ENCODE measurements at regions not wholly inside any gene's neighbourhood (a gene's known extent, or its start where the extent isn't known, plus 50 kb on each side); places are given as distances from the start of the nearest gene placed in this dataset.

DNA sequence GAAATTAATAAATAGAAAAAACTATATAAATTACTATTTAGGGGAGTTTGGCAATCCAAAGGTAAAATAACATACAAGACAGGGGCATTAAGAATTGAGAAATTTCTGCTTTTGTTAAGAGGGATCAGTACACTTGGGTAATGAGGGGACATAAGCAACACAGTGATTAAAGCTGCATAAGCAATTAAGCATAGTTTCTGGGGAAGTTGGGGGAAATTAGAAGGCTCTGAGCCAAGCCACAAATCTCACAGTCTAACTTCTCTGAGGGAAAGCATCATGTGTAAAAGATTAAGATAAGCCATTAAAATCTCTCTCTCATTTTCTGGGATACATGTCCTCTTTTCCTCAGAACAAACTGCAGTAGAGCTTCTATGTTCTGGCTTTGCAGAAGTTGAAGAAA is 533.9 kb upstream of the LRFN5 start:
- Histone ChIP-seq H3K9me3 (ENCODE audit: control insufficient read depth in 1 of 2, insufficient read depth in 1 of 2, low read depth in 1 of 2, low read length in 2 of 2) (no peaks in the 10 kb centered on the region; a peak in 1 of 4 replicates), H3K4me3 (replicated peaks in 1 of 2; ENCODE audit: low read depth in 1 of 2, low read length in 2 of 2) (no peak overlapping the region), H3K36me3 (ENCODE audit: control insufficient read depth in 1 of 2, insufficient read depth in 2 of 2, low read length in 2 of 2) (no peaks in the 10 kb centered on the region), H3K27ac (ENCODE audit: low read depth, low read length) (no peak overlapping the region), H4K20me1 (ENCODE audit: insufficient read depth) (no peaks in the 10 kb centered on the region), H3K27me3 (ENCODE audit: insufficient read depth, low read length) (no peaks in the 10 kb centered on the region), H3K9ac (ENCODE audit: low read length) (no peak overlapping the region), H3K9me2 (ENCODE audit: insufficient read depth) (no peaks in the 10 kb centered on the region), H3K79me2 (ENCODE audit: insufficient read depth, low read length) (no peaks in the 10 kb centered on the region), H2AFZ (ENCODE audit: low read depth, low read length, poor library complexity, severe bottlenecking) (no peak overlapping the region), H3K4me1 (ENCODE audit: control insufficient read depth in 1 of 2, insufficient read depth in 2 of 2, low read length in 2 of 2) (no peaks in the 10 kb centered on the region), H3K4me2 (ENCODE audit: low read length) (no peak overlapping the region)
- no peak for DNase-seq (ENCODE audit: low read depth, low spot score)
- ATAC-seq, result no peak
- ChIA-PET POLR2A (no interaction called here), RAD21 (ENCODE audit: low non-redundant PET in 1 of 2, low total read pairs in 2 of 2, uncharacterized antibody in 2 of 2, unreplicated experiment in 2 of 2) (no interaction called here), CTCF (no interaction called here)
- no TSS peak for BruUV-seq (replicated peaks)
- intact Hi-C loops (cut with micrococcal nuclease), result no loop called here
- TF ChIP-seq RAD21 (IDR thresholded peaks at IDR 0.05; ENCODE audit: low read depth) (no peak), POLR2A (IDR thresholded peaks at IDR 0.05; ENCODE audit: borderline replicate concordance, extremely low read depth, insufficient read depth, insufficient read length) (no peak), SRF (IDR thresholded peaks at IDR 0.05; ENCODE audit: low read depth) (no peak)
- TF ChIP-seq, protein P1, sequence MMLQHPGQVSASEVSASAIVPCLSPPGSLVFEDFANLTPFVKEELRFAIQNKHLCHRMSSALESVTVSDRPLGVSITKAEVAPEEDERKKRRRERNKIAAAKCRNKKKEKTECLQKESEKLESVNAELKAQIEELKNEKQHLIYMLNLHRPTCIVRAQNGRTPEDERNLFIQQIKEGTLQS (IDR thresholded peaks at IDR 0.05), result no peak
- TF ChIP-seq, protein P2, sequence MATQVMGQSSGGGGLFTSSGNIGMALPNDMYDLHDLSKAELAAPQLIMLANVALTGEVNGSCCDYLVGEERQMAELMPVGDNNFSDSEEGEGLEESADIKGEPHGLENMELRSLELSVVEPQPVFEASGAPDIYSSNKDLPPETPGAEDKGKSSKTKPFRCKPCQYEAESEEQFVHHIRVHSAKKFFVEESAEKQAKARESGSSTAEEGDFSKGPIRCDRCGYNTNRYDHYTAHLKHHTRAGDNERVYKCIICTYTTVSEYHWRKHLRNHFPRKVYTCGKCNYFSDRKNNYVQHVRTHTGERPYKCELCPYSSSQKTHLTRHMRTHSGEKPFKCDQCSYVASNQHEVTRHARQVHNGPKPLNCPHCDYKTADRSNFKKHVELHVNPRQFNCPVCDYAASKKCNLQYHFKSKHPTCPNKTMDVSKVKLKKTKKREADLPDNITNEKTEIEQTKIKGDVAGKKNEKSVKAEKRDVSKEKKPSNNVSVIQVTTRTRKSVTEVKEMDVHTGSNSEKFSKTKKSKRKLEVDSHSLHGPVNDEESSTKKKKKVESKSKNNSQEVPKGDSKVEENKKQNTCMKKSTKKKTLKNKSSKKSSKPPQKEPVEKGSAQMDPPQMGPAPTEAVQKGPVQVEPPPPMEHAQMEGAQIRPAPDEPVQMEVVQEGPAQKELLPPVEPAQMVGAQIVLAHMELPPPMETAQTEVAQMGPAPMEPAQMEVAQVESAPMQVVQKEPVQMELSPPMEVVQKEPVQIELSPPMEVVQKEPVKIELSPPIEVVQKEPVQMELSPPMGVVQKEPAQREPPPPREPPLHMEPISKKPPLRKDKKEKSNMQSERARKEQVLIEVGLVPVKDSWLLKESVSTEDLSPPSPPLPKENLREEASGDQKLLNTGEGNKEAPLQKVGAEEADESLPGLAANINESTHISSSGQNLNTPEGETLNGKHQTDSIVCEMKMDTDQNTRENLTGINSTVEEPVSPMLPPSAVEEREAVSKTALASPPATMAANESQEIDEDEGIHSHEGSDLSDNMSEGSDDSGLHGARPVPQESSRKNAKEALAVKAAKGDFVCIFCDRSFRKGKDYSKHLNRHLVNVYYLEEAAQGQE (IDR thresholded peaks at IDR 0.05; ENCODE audit: low read depth), result no peak

DNA sequence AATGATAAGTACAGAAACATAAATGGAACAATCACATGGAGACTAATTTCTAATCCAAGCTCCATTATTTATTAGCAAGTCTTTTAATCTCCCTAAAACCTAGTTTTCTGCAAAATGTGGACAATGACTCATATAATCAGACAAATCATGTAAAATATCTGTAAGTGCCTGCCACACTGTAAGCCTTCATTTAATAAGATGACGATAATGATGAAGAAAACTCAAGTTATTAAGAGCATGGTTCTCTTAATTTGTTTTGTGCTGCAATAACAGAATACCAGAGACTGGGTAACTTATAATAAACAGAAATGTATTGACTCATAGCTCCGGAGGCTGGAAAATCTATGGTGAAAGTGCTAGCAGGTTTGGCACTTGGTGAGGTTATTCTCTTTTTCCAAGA is 535.3 kb upstream of the LRFN5 start:
- ChIA-PET CTCF (no interaction called here), POLR2A (no interaction called here), RAD21 (ENCODE audit: low non-redundant PET in 1 of 2, low total read pairs in 2 of 2, uncharacterized antibody in 2 of 2, unreplicated experiment in 2 of 2) (no interaction called here)
- BruUV-seq (replicated peaks), result no TSS peak
- no peak overlapping the region for H3K27ac ChIP-seq (ENCODE audit: low read depth, low read length)
- H3K9me3 ChIP-seq (ENCODE audit: control insufficient read depth in 1 of 2, insufficient read depth in 1 of 2, low read depth in 1 of 2, low read length in 2 of 2), result no peaks in the 10 kb centered on the region; a peak in 1 of 4 replicates
- H3K27me3 ChIP-seq (ENCODE audit: insufficient read depth, low read length), result no peaks in the 10 kb centered on the region
- H3K9ac ChIP-seq (ENCODE audit: low read length), result no peak overlapping the region
- H3K4me2 ChIP-seq (ENCODE audit: low read length), result no peak overlapping the region
- H3K4me1 ChIP-seq (ENCODE audit: control insufficient read depth in 1 of 2, insufficient read depth in 2 of 2, low read length in 2 of 2), result no peaks in the 10 kb centered on the region
- no peaks in the 10 kb centered on the region for H3K9me2 ChIP-seq (ENCODE audit: insufficient read depth)
- no peaks in the 10 kb centered on the region for H4K20me1 ChIP-seq (ENCODE audit: insufficient read depth)
- TF ChIP-seq ZNF274 (IDR thresholded peaks at IDR 0.05; ENCODE audit: low read depth, low read length), result no peak
- TF ChIP-seq CEBPB (IDR thresholded peaks at IDR 0.05; ENCODE audit: low read depth), result no peak
- no peak for TF ChIP-seq FOSL1 (IDR thresholded peaks at IDR 0.05; ENCODE audit: low read depth)
- TF ChIP-seq SRF (IDR thresholded peaks at IDR 0.05; ENCODE audit: low read depth), result no peak
- intact Hi-C loops (cut with micrococcal nuclease), result no loop called here
- DNase-seq (ENCODE audit: low read depth, low spot score), result no peak
- no peaks in the 10 kb centered on the region for H3K36me3 ChIP-seq (ENCODE audit: control insufficient read depth in 1 of 2, insufficient read depth in 2 of 2, low read length in 2 of 2)
- no peaks in the 10 kb centered on the region for H3K79me2 ChIP-seq (ENCODE audit: insufficient read depth, low read length)
- H2AFZ ChIP-seq (ENCODE audit: low read depth, low read length, poor library complexity, severe bottlenecking), result no peak overlapping the region
- no peak for ATAC-seq
- no peak overlapping the region for H3K4me3 ChIP-seq (replicated peaks in 1 of 2; ENCODE audit: low read depth in 1 of 2, low read length in 2 of 2)
